Prostate gland (tissue), 2 donors: ENCODE measurements at regions not wholly inside any gene's neighbourhood (a gene's known extent, or its start where the extent isn't known, plus 50 kb on each side); places are given as distances from the start of the nearest gene placed in this dataset.

Experiments
- DNase-seq: peaks from one replicate; pipeline ENCODE4 v3.0.0-alpha.2; 2019; ENCODE audit warnings: low spot score
- H3K27ac ChIP-seq, 2 donors: fragments of 200-600 bp; sonication (generic); 2 replicates each; pipeline ENCODE4 v1.5.1; 2017 to 2019
- H3K27me3 ChIP-seq: fragments of 200-600 bp; sonication (generic); replicated peaks from 2 replicates; pipeline ENCODE4 v1.5.1; 2019; ENCODE audit not compliant: insufficient read depth
- H3K36me3 ChIP-seq, 2 donors: fragments of 200-600 bp; sonication (generic); 1 replicate in 1 of 2; 2 replicates in 1 of 2; pipeline versions ENCODE4 v1.5.1 to v1.8.1; 2017 to 2019
- H3K4me1 ChIP-seq: fragments of 200-600 bp; sonication (generic); replicated peaks from 2 replicates; pipeline ENCODE4 v1.5.1; 2019
- H3K4me3 ChIP-seq, 2 donors: fragments of 200-600 bp; sonication (generic); 2 replicates each; pipeline ENCODE4 v1.5.1; 2017 to 2019
- H3K9me3 ChIP-seq: fragments of 200-600 bp; sonication (generic); 2 replicates; pipeline ENCODE4 v1.5.1; 2017
- POLR2A ChIP-seq: fragments of 450-650 bp; IDR thresholded peaks from one replicate; pipeline ENCODE4 v1.6.1; 2016; ENCODE audit warnings: antibody characterized with exemption, mild to moderate bottlenecking
- POLR2AphosphoS5 ChIP-seq: sonication (generic); formaldehyde crosslinking; IDR thresholded peaks from one replicate; pipeline ENCODE4 v1.6.1; 2017; ENCODE audit warnings: antibody characterized with exemption
- WGBS: methylation state at CpG from one replicate; pipeline ENCODE4 v1.1.5; 2018; 5-methylcytosine and 5-hydroxymethylcytosine counted together
- intact Hi-C: fragments of 100-400 bp; cut with DNase I; formaldehyde crosslinking; loops from one replicate; pipeline ENCODE4 v1.14.2; 2022
- TF ChIP-seq, protein P1 (sequence below), 4 experiments: fragments of 200-600 bp in 2 of 4; fragments of 450-650 bp in 2 of 4; sonication (generic) in 2 of 4; IDR thresholded peaks; 1 replicate in 3 of 4; 2 replicates in 1 of 4; pipeline ENCODE4 v1.5.1; 2016 to 2019; ENCODE audit warnings: antibody characterized with exemption in 4 of 4, mild to moderate bottlenecking in 2 of 4, moderate library complexity in 2 of 4

DNA sequence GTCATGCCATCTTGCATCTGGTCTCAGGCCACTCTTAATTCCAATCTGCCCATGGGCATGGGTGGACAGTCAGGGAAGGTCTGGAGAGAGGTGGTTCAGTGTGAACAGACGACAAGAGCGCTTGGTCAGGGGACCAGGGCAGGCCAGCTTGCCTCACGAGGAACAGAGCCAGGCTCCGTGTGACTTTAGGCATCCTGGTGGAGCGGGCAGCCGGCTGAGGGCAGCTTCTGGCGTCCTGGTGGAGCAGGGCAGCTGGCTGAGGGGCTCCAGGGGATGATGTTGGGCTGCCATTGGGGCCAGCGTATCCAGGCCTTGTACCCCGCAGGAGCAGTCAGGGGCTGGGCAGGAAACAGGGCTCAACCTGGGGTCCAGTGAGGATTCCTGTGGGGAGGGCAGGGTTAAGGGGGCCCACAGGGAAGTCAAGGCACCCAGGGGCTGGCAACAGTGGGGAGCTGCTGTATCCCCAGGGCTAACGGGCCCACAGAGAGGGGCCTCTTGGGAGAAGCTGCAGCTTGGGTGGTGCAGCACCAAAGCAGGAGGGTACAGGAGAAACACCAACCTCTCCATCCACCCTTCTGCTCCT, 197.9 kb upstream of the TWIST2 start:
- H3K27me3 ChIP-seq: no peaks in the 10 kb centered on the region
- intact Hi-C loops: no loop called here
- H3K36me3 ChIP-seq: no peaks in the 10 kb centered on the region
- TF ChIP-seq, protein P1, sequence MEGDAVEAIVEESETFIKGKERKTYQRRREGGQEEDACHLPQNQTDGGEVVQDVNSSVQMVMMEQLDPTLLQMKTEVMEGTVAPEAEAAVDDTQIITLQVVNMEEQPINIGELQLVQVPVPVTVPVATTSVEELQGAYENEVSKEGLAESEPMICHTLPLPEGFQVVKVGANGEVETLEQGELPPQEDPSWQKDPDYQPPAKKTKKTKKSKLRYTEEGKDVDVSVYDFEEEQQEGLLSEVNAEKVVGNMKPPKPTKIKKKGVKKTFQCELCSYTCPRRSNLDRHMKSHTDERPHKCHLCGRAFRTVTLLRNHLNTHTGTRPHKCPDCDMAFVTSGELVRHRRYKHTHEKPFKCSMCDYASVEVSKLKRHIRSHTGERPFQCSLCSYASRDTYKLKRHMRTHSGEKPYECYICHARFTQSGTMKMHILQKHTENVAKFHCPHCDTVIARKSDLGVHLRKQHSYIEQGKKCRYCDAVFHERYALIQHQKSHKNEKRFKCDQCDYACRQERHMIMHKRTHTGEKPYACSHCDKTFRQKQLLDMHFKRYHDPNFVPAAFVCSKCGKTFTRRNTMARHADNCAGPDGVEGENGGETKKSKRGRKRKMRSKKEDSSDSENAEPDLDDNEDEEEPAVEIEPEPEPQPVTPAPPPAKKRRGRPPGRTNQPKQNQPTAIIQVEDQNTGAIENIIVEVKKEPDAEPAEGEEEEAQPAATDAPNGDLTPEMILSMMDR (IDR thresholded peaks at IDR 0.05): no peak
- TF ChIP-seq POLR2A (no peak), POLR2AphosphoS5 (no peak)
- DNase-seq: no peak
- H3K4me1 ChIP-seq: no peaks in the 10 kb centered on the region
- H3K27ac ChIP-seq: no peak overlapping the region
- H3K4me3 ChIP-seq: no peak overlapping the region
- WGBS: 95% methylated on average over 10 of the region's 10 CpGs
- no peaks in the 10 kb centered on the region for H3K9me3 ChIP-seq

DNA sequence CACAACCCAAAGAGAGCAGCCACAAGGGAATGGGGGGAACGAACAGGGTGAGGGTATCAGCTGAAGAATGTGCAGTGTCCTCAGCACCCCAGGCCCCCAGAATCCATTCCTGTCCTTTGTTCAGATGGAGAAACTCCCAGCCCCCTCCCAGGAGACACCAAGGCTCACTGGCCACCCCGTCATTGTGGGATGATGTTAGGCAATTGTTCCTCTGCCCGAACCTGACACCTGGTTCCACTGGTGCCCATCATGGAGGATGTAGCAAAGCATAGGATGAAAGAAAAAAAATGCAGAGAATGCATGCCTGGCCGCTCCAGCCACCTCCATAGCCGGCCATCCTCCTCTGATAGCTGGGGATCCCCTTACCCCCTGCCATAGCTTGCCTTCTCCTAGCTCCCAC, 197.3 kb upstream of the TWIST2 start:
- TF ChIP-seq, protein P1 (IDR thresholded peaks at IDR 0.05): no peak
- TF ChIP-seq POLR2AphosphoS5 (no peak), POLR2A (no peak)
- Histone ChIP-seq H3K36me3 (no peaks in the 10 kb centered on the region), H3K9me3 (no peaks in the 10 kb centered on the region), H3K4me3 (no peak overlapping the region), H3K27me3 (no peaks in the 10 kb centered on the region), H3K4me1 (no peaks in the 10 kb centered on the region), H3K27ac (no peak overlapping the region)
- 93% methylated on average over 5 of the region's 5 CpGs for WGBS
- intact Hi-C loops: no loop called here
- DNase-seq: no peak

DNA sequence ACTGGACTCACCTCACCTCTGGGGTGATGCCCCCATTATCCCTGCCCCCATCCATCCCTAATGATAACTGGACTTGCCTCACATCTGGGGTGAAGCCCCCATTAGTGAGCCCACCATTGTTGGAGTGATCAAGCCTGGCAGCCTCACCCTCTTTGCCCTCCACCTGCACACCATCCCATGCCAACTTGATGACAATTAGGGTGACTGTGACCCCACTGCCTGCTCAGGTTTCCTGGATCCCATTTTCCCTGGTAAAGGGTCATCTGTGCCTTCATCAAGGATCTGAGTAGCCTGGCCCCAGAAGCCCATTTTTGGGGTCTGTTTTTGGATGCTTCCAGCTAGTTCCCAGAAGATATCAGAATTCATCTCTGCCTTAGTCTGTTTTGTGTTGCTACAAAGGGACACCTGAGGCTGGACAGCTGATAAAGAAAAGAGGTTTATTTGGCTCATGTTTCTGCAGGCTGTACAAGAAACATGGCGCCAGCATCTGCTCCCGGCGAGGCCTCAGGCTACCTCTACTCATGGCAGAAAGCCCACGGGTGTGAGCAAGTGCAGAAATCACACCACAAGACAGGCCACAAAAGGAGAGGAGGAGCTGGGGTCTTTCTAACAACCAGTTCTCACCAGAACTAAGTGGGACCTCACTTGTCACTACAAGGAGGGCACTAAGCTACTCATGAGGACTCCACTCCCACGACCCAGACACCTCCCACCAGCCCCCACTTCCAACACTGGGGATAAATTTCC, 196.4 kb upstream of the TWIST2 start:
- TF ChIP-seq POLR2A (no peak), POLR2AphosphoS5 (no peak)
- TF ChIP-seq, protein P1 (IDR thresholded peaks at IDR 0.05): no peak
- 79% methylated on average over 5 of the region's 5 CpGs for WGBS
- no peaks in the 10 kb centered on the region for H3K27me3 ChIP-seq
- H3K9me3 ChIP-seq: no peaks in the 10 kb centered on the region
- no peaks in the 10 kb centered on the region for H3K36me3 ChIP-seq
- H3K4me3 ChIP-seq: no peak overlapping the region
- no peak overlapping the region for H3K27ac ChIP-seq
- no peaks in the 10 kb centered on the region for H3K4me1 ChIP-seq
- intact Hi-C loops: no loop called here
- DNase-seq: no peak

DNA sequence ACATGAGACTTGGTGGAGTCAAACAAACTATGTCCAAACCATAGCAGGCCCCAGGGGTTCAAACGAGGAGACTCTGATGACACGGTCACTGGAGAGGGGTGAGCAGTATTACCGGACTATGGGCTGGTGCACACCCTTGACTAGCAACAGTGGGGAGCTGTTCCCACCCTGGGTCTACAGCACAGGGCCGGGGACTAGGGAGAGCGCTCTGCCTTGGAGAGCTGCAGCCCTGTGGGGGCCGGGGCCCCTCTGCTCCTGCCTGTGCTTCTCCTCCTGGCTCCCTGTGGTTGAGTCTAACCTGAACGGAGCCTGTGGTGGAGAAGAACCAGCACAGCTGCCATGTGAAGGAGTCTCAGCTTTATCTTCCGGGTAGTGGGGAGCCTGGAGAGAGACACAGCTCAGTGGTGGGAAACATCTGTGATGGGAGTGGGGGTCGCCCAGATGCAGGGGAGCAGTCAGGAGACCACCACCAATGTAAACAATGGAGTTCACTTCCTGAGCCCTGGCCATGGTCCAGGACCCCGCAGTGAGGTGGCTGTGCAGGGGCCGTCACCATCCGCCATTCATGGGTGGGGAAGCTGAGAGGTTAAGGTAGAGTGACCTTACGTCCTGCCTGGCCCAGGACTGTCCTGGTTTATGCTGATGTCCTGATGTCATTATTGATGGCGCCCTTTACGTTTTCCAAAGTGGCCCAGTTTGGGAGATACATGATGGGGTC, 195.7 kb upstream of the TWIST2 start:
- Histone ChIP-seq H3K9me3 (no peaks in the 10 kb centered on the region), H3K27ac (no peak overlapping the region), H3K27me3 (no peaks in the 10 kb centered on the region), H3K4me3 (no peak overlapping the region), H3K4me1 (no peaks in the 10 kb centered on the region), H3K36me3 (no peaks in the 10 kb centered on the region)
- TF ChIP-seq POLR2A: no peak
- TF ChIP-seq, protein P1 (IDR thresholded peaks at IDR 0.05): no peak
- no peak for TF ChIP-seq POLR2AphosphoS5
- intact Hi-C loops: no loop called here
- 93% methylated on average over 15 of the region's 15 CpGs for WGBS
- DNase-seq: no peak
